MM.1S (cell line): ENCODE measurements at regions not wholly inside any gene's neighbourhood (a gene's known extent, or its start where the extent isn't known, plus 50 kb on each side); places are given as distances from the start of the nearest gene placed in this dataset.

Source experiments
- DNase-seq: peaks from one replicate; pipeline ENCODE4 v3.0.0-alpha.2; 2015
- H2AFZ ChIP-seq: fragments of 300-600 bp; sonication (generic); 2 replicates; pipeline ENCODE4 v1.6.0; 2016; ENCODE audit warnings: antibody characterized with exemption, low read length
- H3F3A ChIP-seq: fragments of 300-600 bp; sonication (generic); 2 replicates; pipeline ENCODE4 v1.6.1; 2016; ENCODE audit warnings: mild to moderate bottlenecking, antibody characterized with exemption, low read length, moderate library complexity, mixed read lengths; ENCODE audit not compliant: insufficient read depth
- H3K27ac ChIP-seq: fragments of 300-600 bp; sonication (generic); 2 replicates; pipeline ENCODE4 v1.5.1; 2016; ENCODE audit warnings: mild to moderate bottlenecking, low read length
- H3K27me3 ChIP-seq: fragments of 300-600 bp; sonication (generic); replicated peaks from 2 replicates; pipeline ENCODE4 v1.6.0; 2016; ENCODE audit warnings: low read length; ENCODE audit not compliant: insufficient read depth
- H3K36me3 ChIP-seq: fragments of 300-600 bp; sonication (generic); replicated peaks from 2 replicates; pipeline ENCODE4 v1.6.1; 2016; ENCODE audit warnings: mild to moderate bottlenecking, low read length, mixed read lengths; ENCODE audit not compliant: insufficient read depth
- H3K4me1 ChIP-seq: fragments of 300-600 bp; sonication (generic); 2 replicates; pipeline ENCODE4 v1.6.1; 2016; ENCODE audit warnings: low read length, mixed read lengths
- H3K4me2 ChIP-seq: fragments of 300-600 bp; sonication (generic); 2 replicates; pipeline ENCODE4 v1.6.0; 2016; ENCODE audit warnings: low read depth, low read length
- H3K4me3 ChIP-seq: fragments of 300-600 bp; sonication (generic); 2 replicates; pipeline ENCODE4 v1.5.1; 2016; ENCODE audit warnings: low read length, mixed read lengths
- H3K79me2 ChIP-seq: fragments of 300-600 bp; sonication (generic); 2 replicates; pipeline ENCODE4 v1.6.1; 2016; ENCODE audit warnings: mixed run types, low read length, mixed read lengths
- H3K9ac ChIP-seq: fragments of 300-600 bp; sonication (generic); 2 replicates; pipeline ENCODE4 v1.6.1; 2016; ENCODE audit warnings: low read length, mixed read lengths
- H3K9me2 ChIP-seq: fragments of 300-600 bp; sonication (generic); replicated peaks from 2 replicates; pipeline ENCODE4 v1.6.1; 2016; ENCODE audit warnings: mild to moderate bottlenecking, low read length, mixed read lengths; ENCODE audit not compliant: insufficient read depth
- H3K9me3 ChIP-seq: fragments of 300-600 bp; sonication (generic); replicated peaks from 2 replicates; pipeline ENCODE4 v1.6.1; 2016; ENCODE audit warnings: mild to moderate bottlenecking, low read length, mixed read lengths; ENCODE audit not compliant: insufficient read depth
- H4K20me1 ChIP-seq: fragments of 300-600 bp; sonication (generic); 2 replicates; pipeline ENCODE4 v1.6.1; 2016; ENCODE audit warnings: mild to moderate bottlenecking, low read length, moderate library complexity, mixed read lengths; ENCODE audit not compliant: insufficient read depth
- CTCF ChIP-seq: fragments of 300-600 bp; sonication (generic); IDR thresholded peaks from 2 replicates; pipeline ENCODE4 v1.5.1; 2016; ENCODE audit warnings: antibody characterized with exemption, low read length, mixed read lengths
- EZH2 ChIP-seq: fragments of 300-600 bp; sonication (generic); optimal IDR thresholded peaks from 2 replicates; pipeline ENCODE3; 2017; ENCODE audit warnings: low read depth, mild to moderate bottlenecking, antibody characterized with exemption, low read length, mixed read lengths
- EZH2phosphoT487 ChIP-seq: fragments of 300-600 bp; sonication (generic); IDR thresholded peaks from 2 replicates; pipeline ENCODE4 v1.6.1; 2018; ENCODE audit warnings: antibody characterized with exemption, low read length

- Histone ChIP-seq H3K4me3 (no peak overlapping the region), H4K20me1 (no peaks in the 10 kb centered on the region), H3K9ac (no peak overlapping the region), H3K27me3 (peaks cover 44% of the 10 kb centered on the region), H3F3A (no peaks in the 10 kb centered on the region), H3K36me3 (no peaks in the 10 kb centered on the region), H3K9me3 (no peaks in the 10 kb centered on the region), H3K4me2 (no peak overlapping the region), H3K4me1 (no peaks in the 10 kb centered on the region), H3K27ac (no peak overlapping the region), H3K79me2 (no peaks in the 10 kb centered on the region), H3K9me2 (no peaks in the 10 kb centered on the region), H2AFZ (no peak overlapping the region)
- DNase-seq = no peak
- no peak for TF ChIP-seq CTCF
- TF ChIP-seq EZH2phosphoT487 = no peak
- no peak for TF ChIP-seq EZH2
Measured at GRCh38 chr17:36661047-36661666, 59.8 kb downstream of the MRM1 start.

GRCh38 chr17:36661688-36662087 is 60.3 kb downstream of the MRM1 start:
- Histone ChIP-seq H3K27me3 (peaks cover 44% of the 10 kb centered on the region), H4K20me1 (no peaks in the 10 kb centered on the region), H3K4me2 (no peak overlapping the region), H3K27ac (no peak overlapping the region), H3K79me2 (no peaks in the 10 kb centered on the region), H2AFZ (no peak overlapping the region), H3K9ac (no peak overlapping the region), H3K9me2 (no peaks in the 10 kb centered on the region), H3K36me3 (no peaks in the 10 kb centered on the region), H3F3A (no peaks in the 10 kb centered on the region), H3K4me3 (no peak overlapping the region), H3K4me1 (no peaks in the 10 kb centered on the region), H3K9me3 (no peaks in the 10 kb centered on the region)
- DNase-seq = no peak
- no peak for TF ChIP-seq EZH2phosphoT487
- TF ChIP-seq EZH2 = no peak
- TF ChIP-seq CTCF = no peak

GRCh38 chr17:36665417-36665816 is 64.0 kb downstream of the MRM1 start:
- no peaks in the 10 kb centered on the region for H4K20me1 ChIP-seq
- no peaks in the 10 kb centered on the region for H3F3A ChIP-seq
- no peak overlapping the region for H3K27ac ChIP-seq
- H2AFZ ChIP-seq = no peak overlapping the region
- H3K4me3 ChIP-seq = no peak overlapping the region
- no peak overlapping the region for H3K9ac ChIP-seq
- H3K4me2 ChIP-seq = no peak overlapping the region
- H3K9me2 ChIP-seq = no peaks in the 10 kb centered on the region
- H3K4me1 ChIP-seq = no peaks in the 10 kb centered on the region
- TF ChIP-seq EZH2 = no peak
- no peak for TF ChIP-seq CTCF
- no peak for TF ChIP-seq EZH2phosphoT487
- H3K9me3 ChIP-seq = no peaks in the 10 kb centered on the region
- no peaks in the 10 kb centered on the region for H3K79me2 ChIP-seq
- H3K36me3 ChIP-seq = no peaks in the 10 kb centered on the region
- no peak for DNase-seq
- peaks cover 29% of the 10 kb centered on the region for H3K27me3 ChIP-seq
